HG03045 (cell line): ENCODE measurements at regions not wholly inside any gene's neighbourhood (a gene's known extent, or its start where the extent isn't known, plus 50 kb on each side); places are given as distances from the start of the nearest gene placed in this dataset.
"Not testable (repeated sequence)": the region's sequence is repeated elsewhere in the genome, so short reads cannot be mapped to it uniquely, and the experiment has no call there.

Source experiments
- ATAC-seq: cut with Tn5 transposase; IDR thresholded peaks from one replicate; pipeline ENCODE4 v1.9.1; 2021; ENCODE audit warnings: mild to moderate bottlenecking, moderate library complexity; ENCODE audit not compliant: unreplicated experiment

GRCh38 chr2:101612019-101612418, 85.5 kb upstream of the MAP4K4 start:
- ATAC-seq, result no peak

GRCh38 chr2:101610750-101611315, 86.7 kb upstream of the MAP4K4 start:
- ATAC-seq, result no peak

DNA sequence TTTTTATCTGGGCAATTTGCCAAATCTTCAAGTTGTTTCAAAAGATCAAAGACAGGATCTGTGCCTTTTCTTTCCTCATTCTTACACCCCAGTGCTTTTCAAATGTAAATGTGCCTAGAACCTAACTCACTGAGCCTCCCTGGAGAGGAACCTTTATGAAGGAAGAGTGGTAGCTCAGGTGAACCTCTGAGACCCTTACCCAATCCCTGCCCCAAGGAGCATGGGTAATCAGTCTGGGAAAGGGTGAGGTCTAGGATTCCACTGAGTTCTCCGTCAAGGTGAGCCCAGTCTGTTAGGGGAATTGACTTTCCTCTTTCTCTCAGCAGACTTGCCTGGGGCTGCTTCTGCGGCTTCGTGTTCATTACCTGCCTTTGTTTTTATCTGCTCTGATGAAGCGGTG, 88.1 kb upstream of the MAP4K4 start:
- ATAC-seq, result no peak

- no peak for ATAC-seq
These were observed 88.8 kb upstream of the MAP4K4 start for GRCh38 chr2:101608408-101609310.

- no peak for ATAC-seq
These were observed 100.1 kb upstream of the MAP4K4 start for GRCh38 chr2:101597347-101597944.

DNA sequence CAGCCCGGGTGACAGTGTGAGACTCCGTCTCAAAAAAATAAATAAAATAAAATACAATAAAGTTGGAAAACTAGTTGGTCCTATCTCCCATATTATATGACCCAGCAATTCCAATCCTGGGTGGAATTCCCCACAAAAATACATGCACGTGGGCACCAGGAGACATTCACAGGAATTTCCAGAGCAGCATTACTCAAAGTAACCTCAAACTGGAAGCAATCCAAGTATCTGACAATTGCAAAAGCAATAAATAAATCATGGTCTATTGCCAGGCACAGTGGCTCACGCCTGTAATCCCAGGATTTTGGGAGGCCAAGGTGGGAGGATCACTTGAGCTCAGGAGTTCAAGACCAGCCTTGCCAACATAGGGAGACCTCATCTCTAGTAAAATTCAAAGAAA, 101.2 kb upstream of the MAP4K4 start:
- no peak for ATAC-seq

DNA sequence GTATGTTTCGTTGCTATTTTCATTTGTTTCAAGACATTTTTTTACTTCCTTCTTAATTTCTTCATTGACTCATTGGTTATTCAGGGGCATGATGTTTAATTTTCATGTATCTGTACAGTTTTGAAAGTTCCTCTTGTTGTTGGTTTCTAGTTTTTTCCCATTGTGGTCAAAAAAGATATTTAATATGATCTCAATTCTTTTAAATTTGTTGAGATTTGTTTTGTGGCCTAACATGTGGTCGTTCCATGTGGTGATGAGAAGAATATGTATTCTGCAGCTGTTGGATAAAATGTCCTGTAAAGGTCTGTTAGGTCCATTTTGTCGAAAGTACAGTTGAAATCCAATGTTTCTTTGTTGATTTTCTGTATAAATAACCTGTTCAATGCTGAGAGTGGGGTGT, 110.3 kb upstream of the MAP4K4 start:
- ATAC-seq, result no peak

- ATAC-seq, result no peak
These were observed 108.9 kb upstream of the RFX8 start for GRCh38 chr2:101583861-101584260.

- no peak for ATAC-seq
These were observed 106.9 kb upstream of the RFX8 start for GRCh38 chr2:101581675-101582299.

DNA sequence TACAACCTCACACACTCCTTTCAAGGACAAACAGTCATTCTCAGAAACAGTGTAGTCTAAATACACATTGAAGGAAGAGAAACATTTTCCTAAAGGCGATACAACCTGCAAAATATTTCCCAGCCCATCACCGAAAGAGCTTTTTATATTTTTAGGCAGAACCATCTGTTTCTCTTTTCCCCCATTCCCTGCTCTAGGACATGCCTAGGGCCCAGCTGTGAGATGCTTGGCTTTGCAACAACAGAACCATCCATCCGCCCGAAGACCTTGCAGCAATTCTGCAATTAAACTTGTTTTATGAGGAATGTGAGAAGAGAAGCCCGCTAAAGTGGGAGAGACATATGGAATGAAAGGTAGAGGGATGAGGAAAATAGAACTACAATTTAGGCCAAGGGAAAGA, 105.6 kb upstream of the RFX8 start:
- no peak for ATAC-seq

DNA sequence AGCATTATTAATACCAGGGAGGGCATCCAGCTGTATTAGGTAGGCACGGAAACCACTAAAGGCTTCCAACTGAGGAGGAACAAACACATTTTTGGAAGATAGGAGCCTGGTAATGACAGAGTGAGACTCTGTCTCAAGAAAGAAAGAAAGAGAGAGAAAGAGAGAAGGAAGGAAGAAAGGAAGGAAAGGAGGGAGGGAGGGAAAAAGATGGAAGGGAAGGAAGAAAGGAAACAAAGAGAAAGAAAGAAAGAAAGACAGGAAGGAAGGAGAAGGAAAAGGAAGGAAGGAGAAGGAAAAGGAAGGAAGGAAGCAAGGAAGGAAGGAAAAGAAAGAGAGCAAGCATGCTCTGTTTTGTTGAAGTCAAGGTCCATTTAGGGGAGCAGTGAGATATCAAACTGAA, 103.8 kb upstream of the RFX8 start:
- ATAC-seq, result no peak

DNA sequence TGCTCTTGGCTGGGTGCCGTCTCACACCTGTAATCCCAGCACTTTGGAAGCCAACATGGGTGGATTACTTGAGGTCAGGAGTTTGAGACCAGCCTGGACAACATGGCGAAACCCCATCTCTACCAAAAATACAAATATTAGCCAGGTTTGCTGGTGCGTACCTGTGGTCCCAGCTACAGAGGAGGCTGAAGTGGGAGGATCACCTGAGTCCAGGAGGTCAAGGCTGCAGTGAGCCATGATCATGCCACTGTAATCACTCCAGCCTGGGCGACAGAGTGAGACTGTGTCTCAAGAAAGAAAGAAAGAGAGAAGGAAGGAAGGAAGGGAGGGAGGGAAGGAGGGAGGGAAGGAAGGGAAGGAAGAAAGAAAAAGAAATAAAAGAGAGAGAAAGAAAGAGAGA, 103.2 kb upstream of the RFX8 start:
- ATAC-seq, result not testable (repeated sequence)

DNA sequence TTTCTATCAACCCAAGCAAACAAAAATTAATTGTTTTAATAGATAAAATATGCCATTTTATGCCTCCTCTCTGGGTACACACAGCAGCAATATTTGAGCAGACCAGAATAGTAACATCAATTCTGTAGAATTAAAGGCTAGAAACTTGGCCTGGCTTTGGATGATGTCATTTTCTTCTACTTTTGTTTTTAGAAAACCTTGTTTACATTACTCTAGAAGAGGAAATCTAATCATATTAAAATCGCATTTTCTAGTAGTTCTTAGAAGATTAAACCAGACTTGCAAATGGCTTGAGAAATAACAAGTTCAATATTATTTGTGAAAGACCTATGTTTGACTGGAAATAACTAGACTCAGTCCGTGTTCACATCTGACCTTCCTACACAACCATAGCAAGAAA, 102.3 kb upstream of the RFX8 start:
- no peak for ATAC-seq

DNA sequence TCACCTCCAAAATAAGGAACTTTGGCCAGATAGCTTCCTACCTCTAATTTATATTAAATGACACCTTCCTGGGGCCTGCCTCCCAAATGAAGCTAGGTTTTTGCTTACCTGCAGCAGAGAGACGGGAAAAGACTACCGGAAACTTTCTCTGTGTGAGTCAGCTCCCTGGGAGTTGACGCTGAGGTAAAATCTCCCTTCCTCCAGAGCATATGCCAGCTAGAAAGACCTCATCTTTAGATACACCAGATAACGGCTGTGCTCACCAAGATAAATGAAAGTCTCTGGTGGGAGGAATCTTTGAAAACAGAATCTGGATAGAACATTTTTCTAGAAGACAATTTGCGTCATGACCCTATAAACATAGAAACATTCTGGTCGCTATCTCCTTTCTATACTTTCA, 99.7 kb upstream of the RFX8 start:
- ATAC-seq, result no peak

- ATAC-seq, result no peak
These were observed 97.0 kb upstream of the RFX8 start for GRCh38 chr2:101571951-101572350.

DNA sequence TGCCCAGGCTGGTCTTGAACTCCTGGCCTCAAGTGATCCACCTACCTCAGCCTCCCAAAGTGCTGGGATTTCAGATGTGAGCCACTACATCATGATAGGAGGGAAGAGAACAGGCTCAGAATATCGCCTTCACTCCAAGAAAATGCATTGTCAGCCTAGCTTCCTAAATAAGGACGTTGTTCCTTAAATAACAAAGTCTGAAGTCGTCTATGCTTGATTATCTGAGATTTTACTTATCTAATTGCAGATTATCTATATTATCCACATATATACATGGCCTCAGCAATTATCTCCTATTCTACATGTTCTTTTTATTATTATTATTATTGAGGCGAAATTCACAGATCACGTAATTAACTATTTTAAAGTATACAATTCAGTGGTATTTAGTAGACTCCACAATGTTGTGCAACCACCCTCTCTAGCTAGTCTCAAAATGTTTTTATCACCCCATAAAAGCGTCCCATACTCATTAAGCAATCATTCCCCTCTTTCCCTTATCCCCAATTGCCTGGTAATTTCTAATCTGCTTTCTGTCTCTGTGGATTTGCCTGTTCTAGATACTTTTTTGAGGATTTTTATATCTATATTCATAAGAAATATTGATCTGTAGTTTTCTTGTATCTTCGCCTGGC, 95.1 kb upstream of the RFX8 start:
- no peak for ATAC-seq

GRCh38 chr2:101568969-101569368, 94.1 kb upstream of the RFX8 start:
- no peak for ATAC-seq

- ATAC-seq, result no peak
These were observed 91.8 kb upstream of the RFX8 start for GRCh38 chr2:101566632-101567228.

GRCh38 chr2:101563849-101564248, 88.9 kb upstream of the RFX8 start:
- no peak for ATAC-seq

DNA sequence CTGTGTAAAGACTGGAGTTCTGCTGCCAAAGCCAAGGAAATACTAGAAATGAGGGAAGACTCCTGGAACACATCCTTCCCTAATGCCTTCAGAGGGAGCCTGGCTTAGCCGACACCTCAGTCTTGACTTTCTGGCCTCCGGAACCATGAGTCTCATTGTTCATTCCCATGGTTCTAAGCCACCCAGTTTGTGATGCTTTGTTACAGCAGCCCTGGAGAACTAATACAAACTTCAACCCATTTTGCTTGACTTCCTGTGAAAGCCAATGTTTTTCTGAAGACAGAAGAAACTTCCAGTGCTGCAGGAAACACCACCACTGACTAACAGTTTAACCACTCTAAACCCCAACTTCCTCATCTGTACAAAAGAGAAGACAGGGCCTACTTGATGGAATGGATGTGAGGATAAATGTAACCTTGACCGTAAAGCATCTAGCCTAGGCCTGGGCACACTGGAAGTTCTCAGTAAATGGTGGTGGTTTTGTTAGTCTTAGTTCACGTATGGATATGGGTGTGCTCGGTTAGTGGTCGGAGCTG, 85.9 kb upstream of the RFX8 start:
- ATAC-seq, result no peak

DNA sequence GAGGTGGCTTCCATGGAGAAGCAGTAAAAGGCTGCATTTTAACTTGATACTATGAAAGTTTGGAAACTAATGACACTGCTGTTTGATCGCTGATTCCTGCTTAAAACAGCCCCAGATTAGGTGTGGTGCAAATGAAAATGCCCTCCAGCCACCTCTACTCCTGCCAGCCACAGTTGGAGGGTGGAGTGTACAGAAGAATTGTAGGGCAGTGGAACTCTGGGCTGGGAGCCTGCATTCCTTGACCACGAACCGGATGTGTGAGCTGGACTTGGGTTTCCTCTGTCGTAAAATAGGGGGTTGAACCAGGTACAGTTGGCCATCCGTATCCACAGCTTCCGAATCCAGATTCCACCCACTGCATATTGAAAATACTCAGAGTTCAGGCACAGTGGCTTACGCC, 84.6 kb upstream of the RFX8 start:
- no peak for ATAC-seq
